CD4-positive, CD25-positive, alpha-beta regulatory T cell (primary cell): ENCODE measurements at regions not wholly inside any gene's neighbourhood (a gene's known extent, or its start where the extent isn't known, plus 50 kb on each side); places are given as distances from the start of the nearest gene placed in this dataset.

Experiments
- ATAC-seq, 2 donors: fragments of 150-1000 bp; cut with Tn5 transposase; one replicate each; pipeline ENCODE4 v1.10.0; 2021; ENCODE audit warnings: low read depth in 2 of 2, moderate number of reproducible peaks in 2 of 2, moderate library complexity in 1 of 2
- DNase-seq, 3 donors: peaks; one replicate each; pipeline versions ENCODE4 v3.0.0 to v3.0.0-alpha.2; 2012 to 2022; ENCODE audit warnings: mixed read lengths in 1 of 3
- H3K27ac ChIP-seq: one replicate; pipeline ENCODE4 v1.7.0; 2013; ENCODE audit warnings: mild to moderate bottlenecking, low read length; ENCODE audit not compliant: insufficient read depth, poor library complexity, severe bottlenecking
- H3K27me3 ChIP-seq: one replicate; pipeline ENCODE4 v1.7.0; 2013; ENCODE audit warnings: low read length; ENCODE audit not compliant: control insufficient read depth, insufficient read depth
- H3K36me3 ChIP-seq: one replicate; pipeline ENCODE4 v1.7.0; 2013; ENCODE audit warnings: mild to moderate bottlenecking, low read length, moderate library complexity; ENCODE audit not compliant: control insufficient read depth, insufficient read depth
- H3K4me1 ChIP-seq: 2 replicates; pipeline ENCODE4 v1.7.0; 2013; ENCODE audit warnings: mild to moderate bottlenecking, low read length; ENCODE audit not compliant: insufficient read depth, control insufficient read depth, poor library complexity, severe bottlenecking
- H3K4me3 ChIP-seq: one replicate; pipeline ENCODE4 v1.7.0; 2013; ENCODE audit warnings: low read depth, mild to moderate bottlenecking, low read length, moderate library complexity
- H3K9me3 ChIP-seq, 2 experiments: 1 replicate in 1 of 2; 2 replicates in 1 of 2; pipeline ENCODE4 v1.7.0; 2013; ENCODE audit warnings: low read length in 2 of 2, mild to moderate bottlenecking in 1 of 2, moderate library complexity in 1 of 2; ENCODE audit not compliant: control insufficient read depth in 2 of 2
- H3K27ac Mint-ChIP-seq, 3 donors: one replicate each; pipeline ENCODE4 v1.8.0; 2020 to 2022; ENCODE audit warnings: mild to moderate bottlenecking in 3 of 3, mixed read lengths in 3 of 3, moderate library complexity in 2 of 3
- H3K27me3 Mint-ChIP-seq: one replicate; pipeline ENCODE4 v1.8.0; 2022; ENCODE audit warnings: mild to moderate bottlenecking, mixed read lengths
- H3K36me3 Mint-ChIP-seq: one replicate; pipeline ENCODE4 v1.8.0; 2020; ENCODE audit warnings: mixed read lengths
- H3K4me1 Mint-ChIP-seq, 4 donors: one replicate each; pipeline ENCODE4 v1.8.0; 2020 to 2022; ENCODE audit warnings: mixed read lengths in 4 of 4, mild to moderate bottlenecking in 1 of 4
- H3K4me3 Mint-ChIP-seq, 4 donors: one replicate each; pipeline ENCODE4 v1.8.0; 2020 to 2022; ENCODE audit warnings: mild to moderate bottlenecking in 4 of 4, mixed read lengths in 4 of 4, moderate library complexity in 3 of 4
- H3K9me3 Mint-ChIP-seq, 7 donors: one replicate each; pipeline ENCODE4 v1.8.0; 2020 to 2022; ENCODE audit warnings: mixed read lengths in 7 of 7, mild to moderate bottlenecking in 3 of 7, moderate library complexity in 2 of 7

- no peak overlapping the region for H3K27ac Mint-ChIP-seq
- ATAC-seq = no peak
These were observed 382.7 kb upstream of the GALNTL6 start for GRCh38 chr4:171430495-171430894.

GRCh38 chr4:171397175-171397574 lies 416.0 kb upstream of the GALNTL6 start:
- no peaks in the 10 kb centered on the region for H3K27me3 ChIP-seq
- no peak overlapping the region for H3K4me3 ChIP-seq
- Mint-ChIP-seq H3K27ac (no peak overlapping the region), H3K9me3 (peaks cover 0 to 16% (median 7%) of the 10 kb centered on the region in 7 donors), H3K27me3 (no peaks in the 10 kb centered on the region), H3K36me3 (no peaks in the 10 kb centered on the region), H3K4me1 (no peaks in the 10 kb centered on the region), H3K4me3 (no peak overlapping the region)
- no peak for DNase-seq
- no peak overlapping the region for H3K27ac ChIP-seq
- ATAC-seq = no peak
- peaks cover 2 to 6% of the 10 kb centered on the region in 2 experiments for H3K9me3 ChIP-seq
- H3K36me3 ChIP-seq = no peaks in the 10 kb centered on the region
- H3K4me1 ChIP-seq = no peaks in the 10 kb centered on the region

More at GRCh38 chr4:171430495-171430894, 382.7 kb upstream of the GALNTL6 start:
- peaks cover 7 to 10% of the 10 kb centered on the region in 2 experiments for H3K9me3 ChIP-seq
- no peaks in the 10 kb centered on the region for H3K27me3 Mint-ChIP-seq
- DNase-seq = no peak
- no peaks in the 10 kb centered on the region for H3K27me3 ChIP-seq
- H3K4me3 ChIP-seq = no peak overlapping the region
- peaks cover 5 to 35% (median 7%) of the 10 kb centered on the region in 7 donors for H3K9me3 Mint-ChIP-seq
- H3K27ac ChIP-seq = no peak overlapping the region
- H3K4me1 ChIP-seq = no peaks in the 10 kb centered on the region
- no peaks in the 10 kb centered on the region for H3K36me3 ChIP-seq
- H3K4me1 Mint-ChIP-seq = no peaks in the 10 kb centered on the region
- no peak overlapping the region for H3K4me3 Mint-ChIP-seq
- H3K36me3 Mint-ChIP-seq = no peaks in the 10 kb centered on the region

GRCh38 chr4:171390626-171391025 lies 422.6 kb upstream of the GALNTL6 start:
- Mint-ChIP-seq H3K27ac (no peak overlapping the region), H3K27me3 (no peaks in the 10 kb centered on the region), H3K36me3 (no peaks in the 10 kb centered on the region), H3K4me3 (no peak overlapping the region), H3K4me1 (no peaks in the 10 kb centered on the region), H3K9me3 (peaks cover 0 to 22% (median 4%) of the 10 kb centered on the region in 7 donors)
- ATAC-seq = no peak
- no peak overlapping the region for H3K27ac ChIP-seq
- no peaks in the 10 kb centered on the region for H3K36me3 ChIP-seq
- H3K4me3 ChIP-seq = no peak overlapping the region
- H3K27me3 ChIP-seq = no peaks in the 10 kb centered on the region
- no peaks in the 10 kb centered on the region for H3K4me1 ChIP-seq
- peaks cover 2 to 13% of the 10 kb centered on the region in 2 experiments for H3K9me3 ChIP-seq
- DNase-seq = no peak

- H3K9me3 ChIP-seq = no peaks in the 10 kb centered on the region
- no peak overlapping the region for H3K27ac ChIP-seq
- ATAC-seq = no peak
- Mint-ChIP-seq H3K36me3 (no peaks in the 10 kb centered on the region), H3K4me1 (no peaks in the 10 kb centered on the region), H3K9me3 (peaks cover 0 to 26% (median 4%) of the 10 kb centered on the region in 7 donors), H3K27me3 (no peaks in the 10 kb centered on the region), H3K27ac (no peak overlapping the region), H3K4me3 (no peak overlapping the region)
- no peaks in the 10 kb centered on the region for H3K27me3 ChIP-seq
- H3K4me1 ChIP-seq = no peaks in the 10 kb centered on the region
- no peak for DNase-seq
- no peaks in the 10 kb centered on the region for H3K36me3 ChIP-seq
- no peak overlapping the region for H3K4me3 ChIP-seq
These were observed 434.9 kb upstream of the GALNTL6 start for GRCh38 chr4:171378323-171378722.

GRCh38 chr4:171376724-171377123 lies 436.5 kb upstream of the GALNTL6 start:
- Histone ChIP-seq H3K27ac (no peak overlapping the region), H3K9me3 (no peaks in the 10 kb centered on the region), H3K4me3 (no peak overlapping the region), H3K36me3 (no peaks in the 10 kb centered on the region), H3K27me3 (no peaks in the 10 kb centered on the region), H3K4me1 (no peaks in the 10 kb centered on the region)
- Mint-ChIP-seq H3K9me3 (peaks cover 0 to 23% (median 4%) of the 10 kb centered on the region in 7 donors), H3K4me3 (no peak overlapping the region), H3K36me3 (no peaks in the 10 kb centered on the region), H3K27me3 (no peaks in the 10 kb centered on the region), H3K4me1 (no peaks in the 10 kb centered on the region), H3K27ac (no peak overlapping the region)
- DNase-seq (no peak), ATAC-seq (no peak)

GRCh38 chr4:171353535-171353934 lies 459.7 kb upstream of the GALNTL6 start:
- no peak overlapping the region for H3K27ac ChIP-seq
- H3K36me3 Mint-ChIP-seq = no peaks in the 10 kb centered on the region
- no peaks in the 10 kb centered on the region for H3K4me1 Mint-ChIP-seq
- H3K27me3 ChIP-seq = no peaks in the 10 kb centered on the region
- H3K4me3 ChIP-seq = no peak overlapping the region
- no peak overlapping the region for H3K4me3 Mint-ChIP-seq
- no peak for DNase-seq
- H3K36me3 ChIP-seq = no peaks in the 10 kb centered on the region
- H3K27me3 Mint-ChIP-seq = no peaks in the 10 kb centered on the region
- H3K4me1 ChIP-seq = no peaks in the 10 kb centered on the region
- no peak for ATAC-seq
- H3K27ac Mint-ChIP-seq = no peak overlapping the region
- no peaks in the 10 kb centered on the region for H3K9me3 ChIP-seq
- peaks cover 1 to 19% (median 9%) of the 10 kb centered on the region in 7 donors for H3K9me3 Mint-ChIP-seq

- H3K4me1 ChIP-seq = no peaks in the 10 kb centered on the region
- Mint-ChIP-seq H3K4me3 (no peak overlapping the region), H3K36me3 (no peaks in the 10 kb centered on the region), H3K4me1 (no peaks in the 10 kb centered on the region), H3K27me3 (no peaks in the 10 kb centered on the region), H3K9me3 (peaks cover 0 to 6% (median 4%) of the 10 kb centered on the region in 7 donors), H3K27ac (no peak overlapping the region)
- no peak overlapping the region for H3K27ac ChIP-seq
- no peak overlapping the region for H3K4me3 ChIP-seq
- DNase-seq = no peak
- no peaks in the 10 kb centered on the region for H3K27me3 ChIP-seq
- H3K36me3 ChIP-seq = no peaks in the 10 kb centered on the region
- H3K9me3 ChIP-seq = peaks cover 0 to 2% of the 10 kb centered on the region in 2 experiments
- ATAC-seq = no peak
These were observed 465.1 kb upstream of the GALNTL6 start for GRCh38 chr4:171348090-171348489.

GRCh38 chr4:171342646-171343045 lies 470.6 kb upstream of the GALNTL6 start:
- no peak for ATAC-seq
- Histone ChIP-seq H3K36me3 (no peaks in the 10 kb centered on the region), H3K9me3 (no peaks in the 10 kb centered on the region), H3K27ac (no peak overlapping the region), H3K27me3 (no peaks in the 10 kb centered on the region), H3K4me1 (no peaks in the 10 kb centered on the region), H3K4me3 (no peak overlapping the region)
- Mint-ChIP-seq H3K36me3 (no peaks in the 10 kb centered on the region), H3K27me3 (no peaks in the 10 kb centered on the region), H3K27ac (no peak overlapping the region), H3K9me3 (peaks cover 0 to 6% (median 3%) of the 10 kb centered on the region in 7 donors), H3K4me3 (no peak overlapping the region), H3K4me1 (no peaks in the 10 kb centered on the region)
- no peak for DNase-seq
